ENCODE measurements at regions not wholly inside any gene's neighbourhood (a gene's known extent, or its start where the extent isn't known, plus 50 kb on each side); places are given as distances from the start of the nearest gene placed in this dataset.

- intact Hi-C loops (cut with DNase I): no loop called here
- no peaks in the 10 kb centered on the region for H3K36me3 ChIP-seq
- DNase-seq: no peak
- no peak overlapping the region for H3K27ac ChIP-seq
- no peak overlapping the region for H3K4me3 ChIP-seq
- TF ChIP-seq CTCF (IDR thresholded peaks at IDR 0.05) (no peak), EP300 (IDR thresholded peaks at IDR 0.05) (no peak), POLR2A (IDR thresholded peaks at IDR 0.05) (no peak)
- WGBS, 3 donors: 57 to 73% (median 70%) methylated on average over 3 of the region's 3 CpGs
- H3K27me3 ChIP-seq: no peaks in the 10 kb centered on the region
- no peaks in the 10 kb centered on the region for H3K4me1 ChIP-seq (ENCODE audit: insufficient read depth)
- H3K9me3 ChIP-seq: no peaks in the 10 kb centered on the region
These were observed 169.2 kb upstream of the HS6ST1 start for GRCh38 chr2:128487650-128488387.

DNA sequence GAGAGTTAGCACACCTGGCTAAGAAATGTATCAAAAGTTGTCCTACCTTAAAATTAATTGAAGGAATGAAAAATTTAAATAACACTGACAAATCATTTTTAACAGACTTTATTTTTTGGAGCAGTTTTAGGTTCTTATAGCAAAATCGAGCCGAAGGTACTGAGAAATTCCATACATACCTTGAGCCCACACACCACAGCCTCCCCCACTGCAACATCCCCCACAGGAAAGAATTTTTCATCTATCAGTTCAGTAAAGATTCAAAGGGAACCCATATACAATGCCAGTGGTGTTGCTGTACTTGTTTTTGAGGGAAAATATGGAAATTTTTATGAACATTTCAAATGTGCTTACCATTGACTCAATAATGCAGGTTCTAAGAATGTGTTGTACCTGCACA is 169.8 kb upstream of the HS6ST1 start:
- intact Hi-C loops (cut with DNase I): no loop called here
- no peak for TF ChIP-seq EP300 (IDR thresholded peaks at IDR 0.05)
- TF ChIP-seq CTCF (IDR thresholded peaks at IDR 0.05): no peak
- TF ChIP-seq POLR2A (IDR thresholded peaks at IDR 0.05): no peak
- H3K4me1 ChIP-seq (ENCODE audit: insufficient read depth): no peaks in the 10 kb centered on the region

GRCh38 chr2:128489526-128490273 is 171.0 kb upstream of the HS6ST1 start:
- peaks cover 2% of the 10 kb centered on the region for H3K4me1 ChIP-seq (ENCODE audit: insufficient read depth)
- no peaks in the 10 kb centered on the region for H3K36me3 ChIP-seq
- no peak overlapping the region for H3K4me3 ChIP-seq
- WGBS, 3 donors: 58 to 63% (median 62%) methylated on average over 9 of the region's 9 CpGs
- intact Hi-C loops (cut with DNase I): no loop called here
- no peaks in the 10 kb centered on the region for H3K9me3 ChIP-seq
- TF ChIP-seq POLR2A (IDR thresholded peaks at IDR 0.05) (no peak), CTCF (IDR thresholded peaks at IDR 0.05) (no peak), EP300 (IDR thresholded peaks at IDR 0.05) (no peak)
- H3K27me3 ChIP-seq: no peaks in the 10 kb centered on the region
- H3K27ac ChIP-seq: no peak overlapping the region
- no peak for DNase-seq

More for the DNA sequence above, 169.8 kb upstream of the HS6ST1 start:
- no peaks in the 10 kb centered on the region for H3K27me3 ChIP-seq
- 26 to 37% (median 33%) methylated on average over 2 of the region's 2 CpGs for WGBS, 3 donors
- DNase-seq: no peak
- H3K36me3 ChIP-seq: no peaks in the 10 kb centered on the region
- no peak overlapping the region for H3K27ac ChIP-seq
- no peak overlapping the region for H3K4me3 ChIP-seq
- H3K9me3 ChIP-seq: no peaks in the 10 kb centered on the region

DNA sequence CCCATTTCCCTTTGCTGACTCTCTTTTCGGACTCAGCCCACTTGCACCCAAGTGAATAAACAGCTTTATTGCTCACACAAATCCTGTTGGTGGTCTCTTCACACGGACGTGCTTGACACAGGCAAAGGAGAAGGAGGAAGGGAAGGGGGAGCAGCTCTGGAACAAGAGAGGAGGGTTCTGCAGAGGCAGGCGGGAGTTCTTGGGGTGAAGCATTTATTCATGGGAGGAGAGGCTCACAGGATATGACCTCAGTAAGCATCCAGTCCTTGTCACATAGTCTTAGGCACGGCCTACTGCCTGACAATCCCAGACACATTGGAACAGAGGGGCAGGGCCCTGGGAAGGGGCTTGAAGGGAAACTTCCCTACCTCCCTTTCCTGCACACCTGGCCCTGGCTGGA is 171.7 kb upstream of the HS6ST1 start:
- H3K36me3 ChIP-seq: no peaks in the 10 kb centered on the region
- peaks cover 7% of the 10 kb centered on the region for H3K4me1 ChIP-seq (ENCODE audit: insufficient read depth)
- no peak overlapping the region for H3K27ac ChIP-seq
- WGBS, 3 donors: 85 to 93% (median 91%) methylated on average over 5 of the region's 5 CpGs
- TF ChIP-seq CTCF (IDR thresholded peaks at IDR 0.05): no peak
- TF ChIP-seq POLR2A (IDR thresholded peaks at IDR 0.05): no peak
- no peak for TF ChIP-seq EP300 (IDR thresholded peaks at IDR 0.05)
- no peak for DNase-seq
- no peaks in the 10 kb centered on the region for H3K9me3 ChIP-seq
- no peak overlapping the region for H3K4me3 ChIP-seq
- intact Hi-C loops (cut with DNase I): no loop called here
- H3K27me3 ChIP-seq: no peaks in the 10 kb centered on the region

All from ovary (tissue), 7 donors.